ENCODE measurements at regions not wholly inside any gene's neighbourhood (a gene's known extent, or its start where the extent isn't known, plus 50 kb on each side); places are given as distances from the start of the nearest gene placed in this dataset.

- DNase-seq: no peak
Measured at GRCh38 chr1:29823561-29823960, 587.2 kb downstream of the PTPRU start.

GRCh38 chr1:29821605-29822004, 585.3 kb downstream of the PTPRU start:
- DNase-seq: no peak

DNA sequence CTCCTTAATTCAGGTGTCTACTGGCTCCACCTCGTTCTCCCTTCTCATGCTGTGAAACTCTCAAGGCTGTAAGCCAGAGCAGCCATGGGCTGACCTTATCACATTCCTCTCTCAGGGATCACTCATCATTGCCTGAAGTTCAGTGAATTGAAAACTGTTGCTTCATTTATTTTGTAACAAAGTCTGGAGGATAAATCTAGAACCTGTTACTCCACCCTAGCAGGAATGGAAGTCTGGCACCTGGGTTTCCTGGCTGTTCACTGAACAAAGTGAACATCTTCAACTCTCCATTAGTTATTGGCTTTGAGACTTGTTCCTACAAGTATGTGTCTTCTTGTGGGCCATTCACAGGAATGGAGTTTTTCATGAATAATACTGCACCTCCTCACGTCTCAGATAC, 584.1 kb downstream of the PTPRU start:
- no peak for DNase-seq

GRCh38 chr1:29812408-29813135, 576.2 kb downstream of the PTPRU start:
- no peak for DNase-seq

- DNase-seq: no peak
Measured at GRCh38 chr1:29811727-29812407, 575.5 kb downstream of the PTPRU start.

DNA sequence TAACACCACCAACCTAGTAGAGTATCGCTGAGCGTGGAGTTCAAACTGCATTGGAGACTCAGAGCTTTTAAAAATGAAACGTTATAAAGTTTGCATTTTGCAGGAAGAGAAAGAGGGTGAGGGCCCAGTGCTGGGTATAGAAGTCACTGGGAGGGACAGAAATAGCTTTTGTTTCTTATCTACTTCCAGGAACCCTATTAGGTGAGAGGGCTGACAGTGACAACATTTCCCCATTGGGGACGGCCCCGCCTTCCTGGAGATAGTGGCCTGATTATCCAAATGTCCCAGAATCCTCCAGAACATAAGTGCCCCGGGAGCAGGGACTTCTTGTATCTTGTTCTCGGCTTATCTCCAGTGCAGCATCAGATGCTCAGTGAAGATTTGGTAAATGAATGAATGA, 574.9 kb downstream of the PTPRU start:
- no peak for DNase-seq

DNA sequence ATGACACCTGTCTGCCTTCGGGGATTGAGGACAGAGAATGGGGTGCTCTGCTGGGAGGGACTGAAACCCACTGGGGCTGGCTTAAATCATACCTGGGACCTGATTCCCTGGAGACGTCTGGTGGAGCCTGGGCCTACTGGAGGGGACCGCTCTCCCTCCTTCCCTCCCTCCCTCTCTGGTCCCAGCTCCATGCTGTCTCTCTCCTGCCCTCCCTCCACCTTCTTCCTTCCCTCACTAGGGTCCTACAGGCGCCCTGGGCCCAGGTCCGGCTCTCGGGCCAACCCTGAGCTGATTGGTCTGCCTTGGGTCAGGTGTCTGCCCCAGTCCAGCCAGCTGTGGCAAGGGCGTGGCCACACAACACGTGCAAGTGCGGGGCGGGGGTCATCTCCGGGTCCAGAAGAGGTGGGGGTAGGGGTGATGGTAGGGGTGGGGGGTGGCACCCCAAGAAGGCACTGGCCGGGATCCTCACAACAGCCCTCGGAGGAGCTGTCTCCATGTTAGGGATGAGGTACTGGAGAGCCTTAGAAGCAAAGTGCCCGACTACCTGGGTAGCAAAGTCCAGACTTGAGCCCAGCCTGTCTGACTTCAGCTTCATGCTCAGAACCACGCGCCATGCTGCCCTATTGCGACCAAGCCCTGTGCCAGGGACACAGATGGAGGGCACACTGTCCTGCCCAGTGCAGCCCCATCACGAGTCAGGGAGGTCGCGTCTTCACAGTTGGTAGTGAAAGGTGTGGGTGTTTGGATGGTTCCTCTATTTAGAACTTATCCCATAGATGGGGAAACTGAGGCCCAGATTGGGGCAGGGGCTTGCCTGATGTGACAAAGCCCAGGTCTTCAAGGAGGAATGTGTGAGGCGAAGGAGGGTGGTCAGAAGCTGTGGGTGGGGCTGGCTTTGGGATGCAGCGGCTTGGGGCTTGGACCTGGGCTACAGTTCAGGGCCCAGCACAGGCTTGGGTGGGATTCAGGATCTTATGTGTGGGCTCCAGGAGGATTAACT, 574.1 kb downstream of the PTPRU start:
- no peak for DNase-seq

DNA sequence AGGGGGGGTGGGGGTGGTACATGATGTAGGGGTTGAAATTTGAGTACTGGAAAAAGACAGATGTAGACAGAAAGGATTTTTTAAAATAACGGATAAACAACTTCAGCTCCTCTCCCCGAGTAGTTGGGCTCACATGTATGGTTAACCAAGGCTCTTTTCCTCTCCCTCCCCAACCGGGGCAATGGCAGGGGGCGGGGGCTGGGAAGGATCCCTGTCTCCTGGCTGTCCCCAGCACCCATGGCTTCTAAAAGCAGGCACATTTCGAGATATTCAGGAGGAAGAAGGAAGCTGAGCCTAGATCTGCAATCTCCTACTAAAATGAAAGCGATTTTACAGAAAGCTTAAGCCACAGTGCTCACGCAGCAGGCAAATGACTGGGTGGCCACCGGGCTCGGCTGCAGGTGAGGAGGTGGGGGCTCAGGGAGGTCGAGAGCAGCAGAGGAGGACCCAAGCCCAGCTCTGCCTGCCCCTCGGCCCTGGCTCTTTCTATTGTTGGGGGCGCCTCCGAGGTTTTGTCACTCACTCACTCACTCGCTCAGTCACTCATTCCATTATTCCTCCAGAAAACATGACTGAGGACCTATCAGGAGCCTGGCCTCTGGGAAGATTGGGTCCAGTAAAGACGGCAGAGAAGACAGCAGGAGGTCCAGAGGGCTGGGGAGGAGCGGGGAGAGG, 573.3 kb downstream of the PTPRU start:
- DNase-seq: no peak

DNA sequence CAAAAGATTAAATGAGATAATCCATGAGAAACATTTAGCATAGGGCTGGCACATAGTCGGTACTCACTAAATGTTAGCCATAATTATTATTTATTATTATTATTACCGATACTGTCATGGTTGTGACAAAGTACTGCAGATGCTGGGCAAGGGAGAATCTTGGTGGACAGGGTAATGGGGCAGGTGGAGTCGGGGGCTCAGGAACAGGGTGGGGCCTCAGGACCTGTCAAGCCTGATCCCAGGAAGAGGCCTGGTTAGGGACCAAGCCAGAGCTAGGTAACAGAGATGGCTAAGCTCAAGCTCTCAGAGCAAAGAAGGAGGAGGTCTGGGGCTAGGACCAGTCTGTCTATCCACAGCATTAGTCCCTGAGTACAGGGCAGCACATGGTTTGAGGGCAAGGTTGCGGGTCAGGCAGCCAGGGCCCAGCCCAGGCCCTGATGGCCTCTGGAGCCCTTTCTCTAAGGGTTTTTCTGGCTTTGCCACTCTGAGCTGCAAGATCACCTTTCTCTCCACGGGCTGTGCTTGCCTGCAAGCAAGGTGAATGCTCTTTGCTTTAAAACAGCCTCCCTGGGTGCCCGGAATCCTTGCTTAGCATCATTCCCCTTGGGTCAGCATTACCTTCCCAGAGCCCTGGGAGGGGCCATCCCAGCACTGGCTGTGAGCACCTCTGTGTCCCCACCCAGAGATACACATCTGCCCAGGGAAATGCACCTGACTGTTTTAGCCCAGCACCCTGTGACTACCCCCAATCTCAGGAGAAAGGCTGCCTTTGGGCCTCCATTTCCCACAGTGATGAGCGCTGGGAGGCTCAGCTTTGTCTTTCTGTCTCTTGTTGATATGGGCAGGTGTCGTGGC, 572.0 kb downstream of the PTPRU start:
- no peak for DNase-seq

DNA sequence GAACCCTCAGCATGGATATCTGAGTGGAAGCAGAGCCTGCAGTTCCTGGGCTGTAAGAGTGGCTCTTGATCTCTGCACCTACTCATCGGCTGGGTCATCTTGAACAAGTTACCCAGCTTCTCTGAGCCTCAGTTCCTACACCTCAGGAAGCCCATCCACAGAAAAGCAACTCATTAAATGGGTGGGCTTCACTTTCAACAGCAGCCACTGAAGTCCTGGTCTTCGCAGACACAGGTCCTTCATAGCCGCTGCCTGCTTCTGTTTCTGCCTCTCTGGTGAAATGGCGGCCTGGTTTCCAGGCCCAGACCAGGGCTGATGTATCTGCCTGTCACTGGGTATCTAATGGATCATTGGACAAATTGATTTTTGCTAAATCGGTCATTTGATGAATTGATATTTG, 571.4 kb downstream of the PTPRU start:
- no peak for DNase-seq

DNA sequence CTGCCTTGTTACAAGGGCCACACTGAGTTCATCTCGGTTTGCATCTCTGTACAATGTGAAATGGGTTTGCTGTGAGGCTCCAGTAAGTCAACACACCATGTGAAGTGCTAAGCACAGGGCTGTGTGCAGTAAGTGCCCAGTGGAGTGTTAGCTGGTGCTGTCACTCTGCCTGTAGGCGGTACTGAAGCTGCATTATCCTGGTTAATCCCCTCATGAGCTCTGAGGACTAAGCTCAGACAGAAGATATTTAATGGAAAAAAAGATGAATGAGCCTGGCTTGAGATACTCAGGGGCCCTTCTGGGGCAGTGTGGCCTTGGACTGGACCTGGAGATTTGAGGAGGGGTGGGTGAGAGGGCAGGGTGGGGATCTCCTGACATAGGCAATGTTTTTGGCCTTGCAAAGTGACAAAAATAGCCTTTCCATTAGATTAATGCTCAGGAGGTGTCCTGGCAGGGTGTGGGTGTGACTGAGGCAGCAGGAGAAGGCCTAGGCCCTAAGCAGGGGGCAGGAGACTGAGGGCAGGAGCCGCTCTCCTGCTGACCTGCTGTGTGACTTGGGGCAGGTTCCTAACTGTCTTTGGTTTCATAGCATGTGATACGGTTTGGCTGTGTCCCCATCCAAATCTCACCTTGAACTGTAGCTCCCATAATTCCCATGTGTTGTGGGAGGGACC, 570.5 kb downstream of the PTPRU start:
- DNase-seq: no peak

DNA sequence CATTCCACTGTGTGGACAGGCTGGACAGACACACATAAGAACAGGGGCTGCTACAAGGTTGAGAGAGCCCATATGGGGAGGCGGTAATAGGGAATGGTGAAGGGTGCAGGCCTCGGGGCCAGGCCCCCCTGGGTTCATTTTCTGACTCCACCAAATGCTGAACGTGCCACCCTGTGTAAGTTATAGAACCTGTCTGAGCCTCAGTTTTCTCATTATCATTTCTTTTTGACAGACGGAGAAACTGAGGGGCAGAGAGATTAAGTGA, 569.5 kb downstream of the PTPRU start:
- DNase-seq: no peak

DNA sequence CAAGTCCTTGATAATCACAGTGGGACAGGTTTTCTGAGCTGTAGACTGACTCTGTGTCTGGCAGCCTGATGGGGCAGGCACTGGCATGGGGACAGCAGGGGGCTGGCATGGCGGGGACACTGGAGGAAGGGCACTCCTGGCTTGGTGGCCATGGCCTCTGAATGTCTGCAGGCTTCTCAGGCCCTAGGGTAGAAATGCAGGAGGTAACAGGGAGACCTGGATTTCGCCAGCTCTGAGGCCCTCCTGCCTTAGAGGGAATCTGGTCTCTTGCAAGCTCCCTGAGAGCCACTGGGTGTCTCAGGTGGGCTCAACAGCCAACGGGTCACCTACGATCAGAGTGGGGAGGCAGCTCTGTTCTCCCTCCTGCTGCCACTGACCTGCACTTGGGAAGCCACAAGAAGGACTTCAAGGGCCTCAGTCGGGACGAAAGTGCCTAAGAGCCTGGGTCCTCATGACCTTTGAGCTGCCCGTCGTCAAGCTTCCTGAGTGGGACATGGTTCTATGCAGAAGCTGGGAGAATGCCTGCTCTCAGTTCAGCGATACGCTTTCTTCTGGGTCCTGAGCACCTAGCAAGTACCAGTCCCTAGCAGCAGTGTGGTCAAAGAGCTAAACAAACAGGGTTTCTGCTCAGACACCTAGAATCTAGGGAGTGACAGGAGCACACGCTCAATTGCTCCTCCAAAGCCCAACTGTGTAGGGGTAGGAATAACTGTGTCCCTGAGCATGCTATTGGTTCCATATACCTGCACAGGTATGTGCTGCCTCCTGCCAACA, 569.0 kb downstream of the PTPRU start:
- DNase-seq: no peak

- no peak for DNase-seq
Measured at GRCh38 chr1:29804181-29804899, 568.0 kb downstream of the PTPRU start.

- DNase-seq: no peak
Measured at GRCh38 chr1:29803486-29803885, 567.2 kb downstream of the PTPRU start.

GRCh38 chr1:29802181-29803068, 566.1 kb downstream of the PTPRU start:
- DNase-seq: no peak

DNA sequence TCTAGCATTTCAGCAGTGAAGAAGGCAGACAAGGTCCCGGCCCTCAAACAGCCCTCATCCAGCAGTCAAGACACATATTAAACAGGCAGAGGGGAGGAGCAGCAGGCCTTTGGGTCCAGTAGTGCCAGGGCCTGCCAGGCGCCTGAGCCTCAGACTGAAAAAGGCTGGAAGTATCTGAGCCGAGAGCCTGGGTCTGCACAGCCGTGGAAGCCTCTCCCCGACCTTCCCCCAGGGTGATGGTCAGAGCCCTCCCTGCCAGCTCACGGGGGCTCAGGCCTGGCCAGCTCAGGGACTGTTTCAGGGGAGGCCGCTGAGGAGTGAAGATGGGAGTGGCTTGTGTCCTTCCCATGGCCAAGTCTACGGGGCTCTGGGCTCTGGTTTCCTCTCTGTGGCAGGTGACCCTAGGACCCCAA, 565.2 kb downstream of the PTPRU start:
- DNase-seq: no peak

DNA sequence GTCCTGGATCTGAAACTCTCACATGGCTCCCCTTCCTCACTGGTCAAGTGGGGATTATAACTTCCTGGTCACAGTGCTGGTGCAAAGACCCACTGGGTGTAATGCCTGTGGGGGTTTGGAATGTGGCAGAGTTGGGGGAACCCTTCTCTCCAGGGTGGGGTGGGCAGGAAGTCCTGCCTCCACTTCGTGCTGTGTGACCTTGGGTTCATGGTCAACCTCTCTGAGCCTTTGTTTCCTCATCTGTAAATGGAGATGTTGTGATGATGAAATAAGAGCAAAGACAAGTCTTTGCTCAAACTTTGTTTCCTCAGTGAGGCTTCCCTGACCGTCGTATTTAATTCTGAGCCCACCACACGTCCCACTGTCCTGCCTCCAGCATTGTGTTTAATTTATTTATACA, 564.7 kb downstream of the PTPRU start:
- no peak for DNase-seq

GRCh38 chr1:29800522-29800956, 564.2 kb downstream of the PTPRU start:
- DNase-seq: no peak

Data from fibroblast of skin of right quadriceps (primary cell).